ENCODE measurements at regions not wholly inside any gene's neighbourhood (a gene's known extent, or its start where the extent isn't known, plus 50 kb on each side); places are given as distances from the start of the nearest gene placed in this dataset.

DNA sequence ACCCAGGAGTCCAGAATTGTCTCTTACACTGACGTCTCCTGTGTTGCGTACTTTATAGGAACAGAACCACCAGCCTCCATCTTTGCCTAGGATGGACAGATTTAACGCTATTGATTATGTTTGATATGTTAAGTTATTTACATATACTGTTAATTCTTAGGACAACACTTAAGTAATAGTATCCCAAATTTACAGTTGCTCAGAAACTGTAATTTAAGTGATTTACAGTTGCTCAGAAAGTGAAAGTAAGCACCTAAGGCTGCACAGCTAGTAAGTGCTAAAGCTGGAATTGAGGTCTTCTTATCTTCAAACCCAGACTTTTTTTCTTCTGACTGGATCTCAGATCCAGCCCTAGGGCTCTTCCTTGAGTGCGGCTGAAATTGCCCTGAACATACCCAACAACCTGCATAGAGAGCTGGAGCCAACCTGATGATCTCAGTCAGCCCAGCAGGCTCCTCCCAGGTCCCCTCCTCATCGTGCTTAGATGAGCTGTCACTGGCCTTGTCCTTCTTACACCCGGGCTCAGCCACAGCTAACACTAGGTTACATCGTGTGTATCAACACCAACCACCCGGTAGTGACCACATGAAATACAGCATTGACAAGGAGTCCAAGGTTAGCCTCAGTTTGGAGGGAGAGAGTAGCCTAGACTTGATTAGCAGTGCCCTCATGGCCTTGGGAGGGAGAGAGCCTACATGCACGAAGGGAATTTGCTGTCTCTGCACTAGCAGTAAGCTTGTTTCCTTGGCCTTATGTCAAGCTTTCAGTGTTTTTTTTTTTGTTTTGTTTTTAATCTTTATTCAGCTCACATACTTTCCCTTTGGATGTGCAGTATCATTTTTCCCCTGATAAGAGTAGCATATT lies 111.1 kb upstream of the ARHGAP5 start:
- Histone ChIP-seq H3K27me3 (ENCODE audit: control insufficient read depth, low read length) (no peaks in the 10 kb centered on the region), H3K36me3 (ENCODE audit: control insufficient read depth, low read length) (no peaks in the 10 kb centered on the region), H3K79me2 (ENCODE audit: control insufficient read depth, low read length) (no peaks in the 10 kb centered on the region), H3K4me1 (ENCODE audit: control insufficient read depth, low read length) (0 out of 2 replicates have a peak, but pooled peaks cover 5% of the 10 kb centered on the region), H3K4me3 (ENCODE audit: low read length) (no peak overlapping the region), H3F3A (ENCODE audit: control insufficient read depth, insufficient read depth) (no peaks in the 10 kb centered on the region), H3K9me3 (ENCODE audit: control insufficient read depth, insufficient read depth, low read length) (no peaks in the 10 kb centered on the region), H3K9me2 (replicated peaks; ENCODE audit: control insufficient read depth, low read length) (no peaks in the 10 kb centered on the region; the same call in 1 of the 2 replicates), H3K27ac (ENCODE audit: low read depth, low read length) (no peak overlapping the region), H3K4me2 (ENCODE audit: low read length) (no peak overlapping the region), H4K20me1 (ENCODE audit: control insufficient read depth, insufficient read depth, low read depth, low read length) (no peaks in the 10 kb centered on the region)
- TF ChIP-seq, protein P1, sequence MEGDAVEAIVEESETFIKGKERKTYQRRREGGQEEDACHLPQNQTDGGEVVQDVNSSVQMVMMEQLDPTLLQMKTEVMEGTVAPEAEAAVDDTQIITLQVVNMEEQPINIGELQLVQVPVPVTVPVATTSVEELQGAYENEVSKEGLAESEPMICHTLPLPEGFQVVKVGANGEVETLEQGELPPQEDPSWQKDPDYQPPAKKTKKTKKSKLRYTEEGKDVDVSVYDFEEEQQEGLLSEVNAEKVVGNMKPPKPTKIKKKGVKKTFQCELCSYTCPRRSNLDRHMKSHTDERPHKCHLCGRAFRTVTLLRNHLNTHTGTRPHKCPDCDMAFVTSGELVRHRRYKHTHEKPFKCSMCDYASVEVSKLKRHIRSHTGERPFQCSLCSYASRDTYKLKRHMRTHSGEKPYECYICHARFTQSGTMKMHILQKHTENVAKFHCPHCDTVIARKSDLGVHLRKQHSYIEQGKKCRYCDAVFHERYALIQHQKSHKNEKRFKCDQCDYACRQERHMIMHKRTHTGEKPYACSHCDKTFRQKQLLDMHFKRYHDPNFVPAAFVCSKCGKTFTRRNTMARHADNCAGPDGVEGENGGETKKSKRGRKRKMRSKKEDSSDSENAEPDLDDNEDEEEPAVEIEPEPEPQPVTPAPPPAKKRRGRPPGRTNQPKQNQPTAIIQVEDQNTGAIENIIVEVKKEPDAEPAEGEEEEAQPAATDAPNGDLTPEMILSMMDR (IDR thresholded peaks at IDR 0.05; ENCODE audit: low read depth, low read length, poor library complexity, severe bottlenecking), result no peak
- TF ChIP-seq EZH2phosphoT487 (IDR thresholded peaks at IDR 0.05; ENCODE audit: borderline replicate concordance, low read length), result no peak

DNA sequence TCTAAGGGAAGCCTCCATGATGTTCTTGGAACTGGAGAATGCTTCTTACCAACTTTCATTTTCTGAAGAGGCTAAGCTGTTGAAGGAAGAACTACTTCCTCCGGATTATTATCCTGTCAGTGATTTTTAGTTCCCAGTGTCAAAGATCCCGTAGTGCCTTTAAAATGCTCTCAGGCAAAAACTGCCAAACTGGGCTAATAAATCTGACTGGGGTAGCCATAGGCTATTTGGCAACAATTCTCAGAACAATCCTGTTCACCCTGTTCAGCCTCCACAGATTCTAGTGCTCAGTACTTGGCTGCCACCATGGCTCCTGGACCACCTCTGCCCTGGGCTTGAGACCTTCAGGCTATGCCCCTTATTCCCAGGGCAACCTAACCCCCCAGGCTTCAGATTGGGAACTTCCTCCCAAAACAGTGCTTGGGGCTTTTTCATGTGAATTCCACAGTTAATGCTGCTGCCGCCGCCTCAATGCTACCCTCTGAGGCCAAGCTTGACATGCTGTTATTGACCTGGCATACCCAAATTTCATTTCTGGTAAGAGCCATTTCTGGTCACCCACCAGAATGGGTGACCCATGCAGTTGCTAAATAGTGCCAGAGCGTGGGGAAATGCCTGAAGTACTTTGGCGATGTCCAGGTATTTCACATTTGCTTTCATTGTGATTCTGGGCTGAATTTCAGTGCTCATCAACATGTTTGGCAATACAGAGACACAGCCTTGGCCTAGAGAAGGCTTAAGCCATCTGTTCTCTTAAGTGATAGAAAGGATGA lies 110.0 kb upstream of the ARHGAP5 start:
- no peak for TF ChIP-seq EZH2phosphoT487 (IDR thresholded peaks at IDR 0.05; ENCODE audit: borderline replicate concordance, low read length)
- TF ChIP-seq, protein P1 (IDR thresholded peaks at IDR 0.05; ENCODE audit: low read depth, low read length, poor library complexity, severe bottlenecking), result no peak
- Histone ChIP-seq H3K79me2 (ENCODE audit: control insufficient read depth, low read length) (no peaks in the 10 kb centered on the region), H3K9me2 (replicated peaks; ENCODE audit: control insufficient read depth, low read length) (no peaks in the 10 kb centered on the region; the same call in 1 of the 2 replicates), H3K36me3 (ENCODE audit: control insufficient read depth, low read length) (no peaks in the 10 kb centered on the region), H3K4me3 (ENCODE audit: low read length) (no peak overlapping the region), H3K27me3 (ENCODE audit: control insufficient read depth, low read length) (no peaks in the 10 kb centered on the region), H4K20me1 (ENCODE audit: control insufficient read depth, insufficient read depth, low read depth, low read length) (no peaks in the 10 kb centered on the region), H3K4me1 (ENCODE audit: control insufficient read depth, low read length) (0 out of 2 replicates have a peak, but pooled peaks cover 5% of the 10 kb centered on the region), H3K27ac (ENCODE audit: low read depth, low read length) (no peak overlapping the region), H3F3A (ENCODE audit: control insufficient read depth, insufficient read depth) (no peaks in the 10 kb centered on the region), H3K4me2 (ENCODE audit: low read length) (no peak overlapping the region), H3K9me3 (ENCODE audit: control insufficient read depth, insufficient read depth, low read length) (no peaks in the 10 kb centered on the region)

DNA sequence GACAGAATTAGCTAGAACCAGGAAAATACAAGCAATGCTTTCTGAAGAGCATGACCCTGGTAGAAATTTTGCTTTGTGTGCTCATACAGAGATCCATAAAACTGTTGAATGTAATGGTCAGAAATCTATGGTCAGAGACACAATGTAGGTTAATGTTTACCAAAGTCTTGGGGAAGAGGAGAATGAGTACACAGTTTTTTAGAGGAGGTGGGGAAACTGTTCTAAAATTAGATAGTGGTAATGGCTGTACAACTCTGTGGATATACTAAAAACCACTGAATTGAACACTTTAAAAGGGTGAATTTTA lies 109.5 kb upstream of the ARHGAP5 start:
- Histone ChIP-seq H3K4me3 (ENCODE audit: low read length) (no peak overlapping the region), H4K20me1 (ENCODE audit: control insufficient read depth, insufficient read depth, low read depth, low read length) (no peaks in the 10 kb centered on the region), H3F3A (ENCODE audit: control insufficient read depth, insufficient read depth) (no peaks in the 10 kb centered on the region), H3K79me2 (ENCODE audit: control insufficient read depth, low read length) (no peaks in the 10 kb centered on the region), H3K27me3 (ENCODE audit: control insufficient read depth, low read length) (no peaks in the 10 kb centered on the region), H3K36me3 (ENCODE audit: control insufficient read depth, low read length) (no peaks in the 10 kb centered on the region), H3K4me2 (ENCODE audit: low read length) (no peak overlapping the region), H3K27ac (ENCODE audit: low read depth, low read length) (no peak overlapping the region), H3K9me2 (replicated peaks; ENCODE audit: control insufficient read depth, low read length) (no peaks in the 10 kb centered on the region; the same call in 1 of the 2 replicates), H3K9me3 (ENCODE audit: control insufficient read depth, insufficient read depth, low read length) (no peaks in the 10 kb centered on the region), H3K4me1 (ENCODE audit: control insufficient read depth, low read length) (0 out of 2 replicates have a peak, but pooled peaks cover 5% of the 10 kb centered on the region)
- TF ChIP-seq, protein P1 (IDR thresholded peaks at IDR 0.05; ENCODE audit: low read depth, low read length, poor library complexity, severe bottlenecking), result no peak
- no peak for TF ChIP-seq EZH2phosphoT487 (IDR thresholded peaks at IDR 0.05; ENCODE audit: borderline replicate concordance, low read length)

Measured in DOHH2 (cell line).